ENCODE measurements at regions not wholly inside any gene's neighbourhood (a gene's known extent, or its start where the extent isn't known, plus 50 kb on each side); places are given as distances from the start of the nearest gene placed in this dataset.

- no peak for TF ChIP-seq CTCF (IDR thresholded peaks at IDR 0.05)
- TF ChIP-seq POLR2AphosphoS5 (IDR thresholded peaks at IDR 0.05), result no peak
- no peak for TF ChIP-seq POLR2A (IDR thresholded peaks at IDR 0.05; ENCODE audit: low read depth)
- TF ChIP-seq EP300 (IDR thresholded peaks at IDR 0.05), result no peak
These were observed 65.6 kb upstream of the C15orf39 start for GRCh38 chr15:75136118-75136517.
